ENCODE measurements at regions not wholly inside any gene's neighbourhood (a gene's known extent, or its start where the extent isn't known, plus 50 kb on each side); places are given as distances from the start of the nearest gene placed in this dataset.

- TF ChIP-seq CTCF (IDR thresholded peaks at IDR 0.05) (no peak), POLR2A (IDR thresholded peaks at IDR 0.05) (no peak)
These were observed 1272.0 kb downstream of the HACE1 start for GRCh38 chr6:103587722-103588121.
